ENCODE measurements at regions not wholly inside any gene's neighbourhood (a gene's known extent, or its start where the extent isn't known, plus 50 kb on each side); places are given as distances from the start of the nearest gene placed in this dataset.

DNA sequence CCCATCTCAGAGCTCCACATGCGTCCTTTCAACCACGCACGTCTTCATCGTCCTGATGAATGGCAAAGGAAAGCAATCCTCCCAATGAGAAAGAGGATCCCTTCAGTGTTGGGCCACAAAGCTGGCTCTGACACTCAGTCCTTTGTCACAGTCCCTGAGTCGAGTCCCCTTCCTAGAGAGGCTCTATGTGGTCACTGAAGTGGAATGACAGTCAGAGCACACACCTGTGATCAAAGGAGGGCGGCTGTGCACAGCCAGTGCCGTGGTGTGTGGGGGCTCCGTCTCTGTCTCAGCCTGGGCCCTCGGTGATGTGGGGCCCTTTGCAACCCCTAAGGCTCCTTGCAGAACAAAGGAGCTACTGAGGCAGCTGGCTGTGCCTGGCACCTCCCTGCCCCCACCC lies 157.3 kb upstream of the APCDD1 start:
- Histone ChIP-seq H3K4me1 (replicated peaks) (no peaks in the 10 kb centered on the region), H3K4me3 (no peak overlapping the region), H3K27me3 (replicated peaks; ENCODE audit: insufficient read depth) (no peaks in the 10 kb centered on the region), H3K36me3 (no peaks in the 10 kb centered on the region), H3K9me3 (no peaks in the 10 kb centered on the region), H3K27ac (no peak overlapping the region)
- intact Hi-C loops (cut with DNase I): no loop called here
- TF ChIP-seq, protein P1, sequence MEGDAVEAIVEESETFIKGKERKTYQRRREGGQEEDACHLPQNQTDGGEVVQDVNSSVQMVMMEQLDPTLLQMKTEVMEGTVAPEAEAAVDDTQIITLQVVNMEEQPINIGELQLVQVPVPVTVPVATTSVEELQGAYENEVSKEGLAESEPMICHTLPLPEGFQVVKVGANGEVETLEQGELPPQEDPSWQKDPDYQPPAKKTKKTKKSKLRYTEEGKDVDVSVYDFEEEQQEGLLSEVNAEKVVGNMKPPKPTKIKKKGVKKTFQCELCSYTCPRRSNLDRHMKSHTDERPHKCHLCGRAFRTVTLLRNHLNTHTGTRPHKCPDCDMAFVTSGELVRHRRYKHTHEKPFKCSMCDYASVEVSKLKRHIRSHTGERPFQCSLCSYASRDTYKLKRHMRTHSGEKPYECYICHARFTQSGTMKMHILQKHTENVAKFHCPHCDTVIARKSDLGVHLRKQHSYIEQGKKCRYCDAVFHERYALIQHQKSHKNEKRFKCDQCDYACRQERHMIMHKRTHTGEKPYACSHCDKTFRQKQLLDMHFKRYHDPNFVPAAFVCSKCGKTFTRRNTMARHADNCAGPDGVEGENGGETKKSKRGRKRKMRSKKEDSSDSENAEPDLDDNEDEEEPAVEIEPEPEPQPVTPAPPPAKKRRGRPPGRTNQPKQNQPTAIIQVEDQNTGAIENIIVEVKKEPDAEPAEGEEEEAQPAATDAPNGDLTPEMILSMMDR (IDR thresholded peaks at IDR 0.05): no peak
- TF ChIP-seq POLR2A (IDR thresholded peaks at IDR 0.05): no peak
- no peak for TF ChIP-seq POLR2AphosphoS5 (IDR thresholded peaks at IDR 0.05)
- no peak for DNase-seq (ENCODE audit: low spot score)
- whole genome bisulfite sequencing: 85% methylated on average over 7 of the region's 9 CpGs

DNA sequence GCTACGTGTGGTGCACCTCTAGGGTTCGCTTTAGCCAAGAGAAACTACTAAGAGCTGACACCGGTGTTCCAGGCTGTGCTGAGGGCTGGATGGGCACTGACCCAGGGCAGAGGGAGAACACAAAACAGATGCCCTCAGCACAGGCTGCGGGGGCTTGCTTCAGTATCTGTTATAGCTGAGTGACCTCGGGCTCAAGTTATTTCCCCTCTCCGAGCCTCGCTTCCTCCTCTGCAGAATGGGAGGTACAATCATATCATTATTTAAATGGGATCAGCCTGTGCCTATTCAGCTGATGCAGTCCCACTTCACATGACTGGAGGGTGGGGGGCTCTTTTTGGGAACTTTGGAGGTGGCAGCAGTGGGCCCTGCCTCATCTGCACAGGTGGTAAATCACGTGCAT lies 156.1 kb upstream of the APCDD1 start:
- TF ChIP-seq POLR2A (IDR thresholded peaks at IDR 0.05) (no peak), POLR2AphosphoS5 (IDR thresholded peaks at IDR 0.05) (no peak)
- TF ChIP-seq, protein P1 (IDR thresholded peaks at IDR 0.05): no peak
- no peak for DNase-seq (ENCODE audit: low spot score)
- H3K36me3 ChIP-seq: no peaks in the 10 kb centered on the region
- H3K27ac ChIP-seq: no peak overlapping the region
- no peaks in the 10 kb centered on the region for H3K4me1 ChIP-seq (replicated peaks)
- no peaks in the 10 kb centered on the region for H3K27me3 ChIP-seq (replicated peaks; ENCODE audit: insufficient read depth)
- WGBS: 87% methylated on average over 8 of the region's 8 CpGs
- H3K4me3 ChIP-seq: no peak overlapping the region
- no peaks in the 10 kb centered on the region for H3K9me3 ChIP-seq
- intact Hi-C loops (cut with DNase I): no loop called here

DNA sequence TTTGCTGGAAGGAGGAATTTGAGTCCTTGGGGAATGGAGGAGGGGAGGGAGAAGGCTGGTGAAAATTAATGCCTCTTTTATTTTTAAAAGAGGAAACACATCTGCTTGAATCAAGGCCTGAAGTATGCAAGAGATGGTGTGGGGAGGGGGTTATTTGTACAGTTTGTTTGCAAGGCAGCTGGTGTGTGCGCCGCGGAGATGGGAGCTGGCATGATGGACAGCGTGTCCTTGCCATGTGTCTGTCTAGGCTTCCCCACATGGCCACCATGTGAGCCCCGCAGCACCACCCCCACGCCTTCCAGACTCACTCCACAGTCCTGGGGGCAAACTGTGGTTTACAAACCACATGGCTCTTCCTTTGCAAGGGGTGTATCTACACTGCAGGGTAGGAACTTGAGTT lies 154.8 kb upstream of the APCDD1 start:
- TF ChIP-seq POLR2AphosphoS5 (IDR thresholded peaks at IDR 0.05) (no peak), POLR2A (IDR thresholded peaks at IDR 0.05) (no peak)
- TF ChIP-seq, protein P1 (IDR thresholded peaks at IDR 0.05): no peak
- no peaks in the 10 kb centered on the region for H3K27me3 ChIP-seq (replicated peaks; ENCODE audit: insufficient read depth)
- H3K4me1 ChIP-seq (replicated peaks): no peaks in the 10 kb centered on the region
- no peaks in the 10 kb centered on the region for H3K9me3 ChIP-seq
- no peak for DNase-seq (ENCODE audit: low spot score)
- no peaks in the 10 kb centered on the region for H3K36me3 ChIP-seq
- no peak overlapping the region for H3K27ac ChIP-seq
- 52% methylated on average over 6 of the region's 6 CpGs for WGBS
- H3K4me3 ChIP-seq: no peak overlapping the region
- intact Hi-C loops (cut with DNase I): no loop called here

DNA sequence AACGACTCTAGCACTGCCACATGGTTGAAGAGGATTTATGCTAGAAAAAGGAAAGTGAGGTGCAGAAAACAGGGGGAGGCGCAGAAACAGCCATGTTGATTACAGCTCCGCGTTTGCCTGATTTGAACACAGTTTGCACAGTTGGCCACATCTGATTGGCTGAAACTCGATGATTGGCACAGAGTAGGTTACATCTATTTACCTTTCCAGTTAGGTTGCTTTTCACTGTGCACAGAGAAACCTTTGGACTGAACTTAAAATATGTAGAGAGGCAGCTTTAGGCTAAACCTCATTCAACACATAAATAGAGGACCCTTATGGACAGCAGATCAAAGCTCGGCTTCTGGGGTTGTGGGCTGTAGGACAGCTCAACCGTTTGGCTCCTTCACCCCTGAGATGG lies 153.7 kb upstream of the APCDD1 start:
- no peak overlapping the region for H3K4me3 ChIP-seq
- no peak overlapping the region for H3K27ac ChIP-seq
- no peaks in the 10 kb centered on the region for H3K36me3 ChIP-seq
- H3K27me3 ChIP-seq (replicated peaks; ENCODE audit: insufficient read depth): no peaks in the 10 kb centered on the region
- WGBS: 86% methylated on average over 7 of the region's 7 CpGs
- intact Hi-C loops (cut with DNase I): no loop called here
- no peaks in the 10 kb centered on the region for H3K4me1 ChIP-seq (replicated peaks)
- no peaks in the 10 kb centered on the region for H3K9me3 ChIP-seq
- DNase-seq (ENCODE audit: low spot score): no peak
- TF ChIP-seq POLR2AphosphoS5 (IDR thresholded peaks at IDR 0.05) (no peak), POLR2A (IDR thresholded peaks at IDR 0.05) (no peak)
- TF ChIP-seq, protein P1 (IDR thresholded peaks at IDR 0.05): no peak

DNA sequence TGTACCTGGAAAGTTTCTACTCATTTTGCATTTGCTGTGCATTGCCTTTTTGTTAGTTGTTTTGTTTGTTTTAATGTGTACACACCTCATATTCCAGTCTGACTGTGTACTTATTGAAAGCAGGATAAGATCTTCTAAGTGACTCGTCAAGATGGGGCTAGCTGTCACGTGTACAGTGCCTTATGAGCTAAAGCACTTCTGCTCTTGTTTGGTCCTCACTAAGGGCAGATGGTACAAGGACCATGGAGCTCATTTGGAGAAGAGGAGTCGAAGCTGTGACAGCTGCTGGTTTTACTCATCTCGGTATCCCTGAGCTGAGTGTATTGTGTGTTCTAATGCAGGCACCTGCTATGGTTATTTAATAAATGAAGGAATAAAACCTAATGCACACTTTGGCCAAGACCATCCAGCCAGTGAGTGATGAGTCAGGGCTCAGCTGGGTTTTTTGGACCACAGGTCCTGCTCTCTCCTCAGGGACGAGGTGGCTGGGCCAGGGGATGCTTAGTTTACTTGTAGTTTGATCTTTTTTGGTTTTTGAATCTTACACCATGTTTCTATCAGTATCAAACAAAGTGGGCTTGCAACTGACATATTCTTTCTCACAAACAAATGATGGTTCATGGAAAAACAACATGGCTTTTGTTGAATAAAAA lies 152.5 kb upstream of the APCDD1 start:
- intact Hi-C loops (cut with DNase I): no loop called here

More for the DNA sequence above, 152.5 kb upstream of the APCDD1 start:
- WGBS: 68% methylated on average over 5 of the region's 5 CpGs
- no peak for DNase-seq (ENCODE audit: low spot score)
- no peaks in the 10 kb centered on the region for H3K9me3 ChIP-seq
- TF ChIP-seq POLR2A (IDR thresholded peaks at IDR 0.05) (no peak), POLR2AphosphoS5 (IDR thresholded peaks at IDR 0.05) (no peak)
- TF ChIP-seq, protein P1 (IDR thresholded peaks at IDR 0.05): no peak
- H3K27me3 ChIP-seq (replicated peaks; ENCODE audit: insufficient read depth): no peaks in the 10 kb centered on the region
- no peak overlapping the region for H3K4me3 ChIP-seq
- H3K36me3 ChIP-seq: no peaks in the 10 kb centered on the region
- H3K27ac ChIP-seq: no peak overlapping the region
- no peaks in the 10 kb centered on the region for H3K4me1 ChIP-seq (replicated peaks)

Data from prostate gland (tissue), 2 donors.